HG03066 (cell line): ENCODE measurements at regions not wholly inside any gene's neighbourhood (a gene's known extent, or its start where the extent isn't known, plus 50 kb on each side); places are given as distances from the start of the nearest gene placed in this dataset.
A peak's percentile ranks its signal among the peaks of the same experiment; 100 is the strongest.
"Not testable (repeated sequence)": the region's sequence is repeated elsewhere in the genome, so short reads cannot be mapped to it uniquely, and the experiment has no call there.

Experiments used
- ATAC-seq: cut with Tn5 transposase; IDR thresholded peaks from one replicate; pipeline ENCODE4 v1.9.1; 2021; ENCODE audit warnings: low read depth; ENCODE audit not compliant: unreplicated experiment

GRCh38 chr9:39663020-39663419, 307.6 kb downstream of the SPATA31A1 start:
- not testable (repeated sequence) for ATAC-seq

- ATAC-seq = peak; percentile 70
These were observed 308.2 kb downstream of the SPATA31A1 start for GRCh38 chr9:39663713-39664112.

GRCh38 chr9:39665020-39665419, 309.6 kb downstream of the SPATA31A1 start:
- ATAC-seq = not testable (repeated sequence)

- ATAC-seq = not testable (repeated sequence)
These were observed 319.2 kb downstream of the SPATA31A1 start for GRCh38 chr9:39674437-39675210.

DNA sequence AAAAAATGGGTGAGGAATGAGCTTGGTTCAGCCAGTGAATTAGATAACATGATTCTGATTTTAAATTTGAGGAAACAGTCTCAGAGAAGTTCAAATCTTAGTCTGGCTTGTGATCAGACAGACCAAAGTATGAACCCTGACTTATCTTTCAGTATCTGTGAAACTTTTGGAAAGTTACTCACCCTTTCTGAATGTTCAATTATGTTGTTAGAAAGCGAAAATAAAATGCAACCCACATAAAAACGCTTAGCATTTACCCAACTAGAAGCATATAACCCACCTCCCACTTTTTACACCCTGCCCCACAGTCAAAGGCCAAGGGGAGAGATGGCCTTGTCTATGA, 319.7 kb downstream of the SPATA31A1 start:
- not testable (repeated sequence) for ATAC-seq

DNA sequence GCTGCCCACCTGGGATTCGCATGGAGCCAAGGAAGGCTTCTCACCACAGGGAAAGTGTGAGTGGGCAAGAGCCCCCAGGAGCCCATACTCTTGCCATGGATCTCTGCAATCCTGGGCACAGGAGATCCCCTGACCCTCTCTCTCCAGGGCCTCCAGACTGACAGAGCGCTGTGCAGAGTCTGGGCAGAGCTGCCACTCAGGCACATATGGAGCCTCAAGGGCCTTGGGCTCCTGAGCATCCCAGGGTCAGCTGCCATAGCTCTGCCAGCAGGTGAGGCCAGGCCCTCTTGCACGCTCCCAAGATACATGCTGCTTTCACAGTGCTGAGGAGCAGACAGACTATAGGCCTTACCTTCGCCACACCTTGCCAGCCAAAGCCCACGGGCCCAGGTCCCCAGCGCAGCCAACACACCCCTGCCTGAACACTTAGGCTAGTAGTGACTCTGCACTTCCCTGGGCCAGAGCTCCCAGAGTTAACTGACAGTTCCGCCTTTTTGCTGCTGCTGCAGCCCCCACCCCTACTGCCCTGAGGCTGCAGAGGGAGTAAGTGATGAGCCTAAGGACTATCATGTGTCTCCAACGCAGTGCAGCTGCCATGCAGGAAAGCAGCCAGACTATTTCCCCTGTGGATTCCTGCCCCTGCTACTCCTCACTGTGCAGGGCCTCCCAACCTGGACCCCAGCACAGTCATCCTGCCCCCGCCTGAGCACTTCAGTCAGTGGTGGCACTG, 323.2 kb downstream of the SPATA31A1 start:
- not testable (repeated sequence) for ATAC-seq

- not testable (repeated sequence) for ATAC-seq
These were observed 325.4 kb downstream of the SPATA31A1 start for GRCh38 chr9:39680694-39681401.

DNA sequence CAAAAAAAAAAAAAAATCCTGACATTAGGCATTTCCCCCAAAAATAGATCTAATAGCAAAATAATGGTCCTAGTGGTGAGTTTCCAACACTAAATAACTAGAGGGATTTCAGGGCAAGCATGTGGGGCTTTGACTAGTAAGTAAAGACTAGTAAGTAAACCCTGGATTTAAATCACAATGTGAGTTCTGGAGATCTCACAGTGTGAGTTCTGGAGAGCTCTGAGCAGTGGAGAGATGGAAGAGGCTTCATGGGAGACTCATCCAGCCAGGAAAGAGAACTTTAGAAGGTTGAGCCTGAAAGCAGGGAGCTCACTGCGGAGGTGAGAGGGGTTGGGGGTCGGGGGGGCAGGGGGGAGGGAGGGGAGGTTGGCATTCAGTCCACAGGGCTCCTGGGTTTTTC, 373.4 kb downstream of the SPATA31A1 start:
- ATAC-seq = not testable (repeated sequence)

DNA sequence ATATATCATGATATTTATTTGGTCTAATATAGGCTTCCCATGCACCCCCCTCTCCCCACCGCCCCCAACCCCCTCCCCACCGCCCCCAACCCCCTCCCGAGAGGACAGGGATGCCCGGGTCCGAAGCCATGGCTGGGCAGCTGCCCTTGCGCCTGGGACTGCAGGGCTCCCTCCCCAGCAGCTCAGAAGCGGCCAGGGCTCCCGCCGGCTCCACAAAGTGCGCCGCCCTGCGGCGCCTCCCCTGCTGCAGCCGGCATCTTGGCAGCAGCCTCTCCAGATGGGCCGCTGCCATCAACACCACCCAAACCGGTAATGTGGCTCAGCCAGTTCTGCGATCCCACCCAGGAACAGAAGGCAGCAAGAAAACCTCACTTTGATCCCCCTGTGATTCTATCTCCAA, 389.4 kb downstream of the SPATA31A1 start:
- ATAC-seq = not testable (repeated sequence)

DNA sequence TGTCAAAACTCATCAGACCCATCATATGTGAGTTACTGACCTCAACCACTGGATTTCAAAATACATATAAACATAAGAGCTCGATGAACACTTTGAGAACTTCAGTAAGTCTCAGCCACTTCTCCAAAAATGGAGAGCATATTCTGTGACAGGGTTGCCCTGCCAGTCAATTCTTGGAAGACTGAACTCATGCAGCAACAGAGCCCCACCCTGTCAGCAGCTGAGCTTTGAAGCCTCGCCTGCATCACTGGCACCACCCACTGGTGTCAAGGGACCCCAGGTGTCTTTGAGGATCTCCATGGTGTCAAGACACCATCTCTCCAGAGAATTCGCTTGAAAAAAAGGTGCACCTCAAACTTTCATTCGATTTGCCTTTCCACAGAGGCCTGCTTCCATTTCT, 420.1 kb downstream of the SPATA31A1 start:
- not testable (repeated sequence) for ATAC-seq

DNA sequence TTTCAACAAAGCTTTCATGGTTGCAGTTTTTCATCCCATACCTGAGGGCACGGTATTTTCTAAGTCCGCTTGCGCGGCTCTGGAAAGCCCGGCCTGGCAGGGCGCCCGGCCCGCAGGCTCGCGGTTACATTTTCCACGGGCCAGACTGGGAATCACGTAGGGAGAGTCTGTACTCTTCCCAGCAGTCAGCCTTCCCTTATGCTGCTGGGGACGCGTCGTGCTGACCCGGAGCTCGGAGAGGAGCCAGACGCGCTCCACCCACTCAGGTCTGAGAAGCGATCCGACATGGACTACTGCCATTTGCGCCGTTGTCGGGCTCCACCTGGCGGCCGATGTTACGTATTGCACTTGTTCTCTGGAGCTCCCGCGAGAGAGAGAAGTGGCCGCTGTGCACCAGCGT, 435.9 kb downstream of the SPATA31A1 start:
- peak; percentile 100 for ATAC-seq

- not testable (repeated sequence) for ATAC-seq
These were observed 442.5 kb downstream of the SPATA31A1 start for GRCh38 chr9:39797935-39798334.

DNA sequence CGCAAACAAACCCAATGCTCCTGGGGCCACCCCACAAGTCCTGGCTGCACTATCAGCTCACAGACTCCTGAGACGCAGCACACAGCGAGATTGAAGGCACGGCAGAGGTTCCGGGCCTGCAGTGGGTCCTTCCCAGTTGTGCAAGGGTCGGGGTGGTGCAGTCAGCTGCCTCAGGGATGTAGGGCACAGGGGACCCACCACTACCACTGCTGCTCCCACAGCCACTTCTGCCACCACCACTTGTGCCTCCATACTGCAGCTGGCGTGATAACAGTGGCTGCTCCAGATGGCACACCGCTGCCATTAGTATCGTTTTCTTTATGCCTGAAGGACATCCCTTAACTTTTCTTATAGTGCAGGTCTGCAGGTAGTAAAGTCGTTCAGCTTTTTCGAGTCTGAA, 443.8 kb downstream of the SPATA31A1 start:
- not testable (repeated sequence) for ATAC-seq

DNA sequence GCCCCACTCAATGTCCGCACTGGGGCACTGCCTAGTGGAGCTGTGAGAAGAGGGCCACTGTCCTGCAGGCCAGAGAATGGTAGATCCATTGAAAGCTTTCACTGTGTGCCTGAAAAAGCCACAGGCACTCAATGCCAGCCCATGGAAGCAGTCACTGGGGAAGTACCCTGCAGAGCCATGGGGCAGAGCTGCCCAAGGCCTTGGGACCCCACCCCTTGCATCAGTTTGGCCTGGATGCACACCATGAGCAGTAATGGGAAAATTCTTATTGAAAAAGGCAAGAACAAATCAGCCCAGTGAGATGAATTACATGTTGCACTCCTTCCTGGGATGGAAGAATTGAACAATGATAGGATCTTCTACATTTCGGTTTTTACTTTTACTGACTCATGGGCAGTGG, 447.1 kb downstream of the SPATA31A1 start:
- not testable (repeated sequence) for ATAC-seq

DNA sequence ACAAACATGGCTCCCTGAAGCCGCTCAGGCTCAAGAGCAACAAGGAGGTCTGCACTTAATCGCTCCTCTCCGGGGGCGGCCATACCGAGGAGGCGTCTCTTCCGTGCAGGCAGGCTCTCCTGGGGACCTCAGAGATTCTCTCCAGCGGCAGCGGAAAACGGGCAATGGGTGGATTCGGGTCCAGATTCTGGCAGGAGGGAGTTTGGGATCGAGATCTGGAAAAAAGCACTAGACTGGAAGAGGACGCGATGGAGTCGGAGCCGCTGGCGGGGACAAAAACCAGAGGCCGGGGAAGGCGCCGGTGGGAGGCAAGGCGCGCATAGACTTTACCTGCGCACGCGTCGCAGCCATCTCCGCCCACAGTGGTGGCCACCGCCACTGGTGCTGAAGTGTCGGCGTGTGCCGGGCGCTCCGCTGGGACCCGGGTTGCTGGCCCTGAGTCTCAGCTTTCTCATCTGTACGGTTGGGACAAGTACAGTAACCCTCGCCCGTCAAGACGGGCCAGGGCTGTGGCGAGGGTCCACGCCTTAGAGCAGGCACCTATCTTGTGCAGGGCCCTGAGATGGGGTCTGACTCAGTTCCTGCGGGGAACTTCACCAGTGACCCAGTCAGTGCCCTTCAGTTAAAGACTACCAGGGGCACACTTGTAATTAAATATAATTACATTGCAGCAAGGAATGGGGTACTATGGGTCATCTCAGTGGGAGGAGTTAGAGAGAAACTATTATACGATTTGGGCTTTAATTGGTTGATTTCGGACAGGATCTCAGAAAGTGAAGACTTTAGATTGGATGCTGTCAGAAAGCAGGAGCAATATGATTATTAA, 454.1 kb downstream of the SPATA31A1 start:
- ATAC-seq = not testable (repeated sequence)

DNA sequence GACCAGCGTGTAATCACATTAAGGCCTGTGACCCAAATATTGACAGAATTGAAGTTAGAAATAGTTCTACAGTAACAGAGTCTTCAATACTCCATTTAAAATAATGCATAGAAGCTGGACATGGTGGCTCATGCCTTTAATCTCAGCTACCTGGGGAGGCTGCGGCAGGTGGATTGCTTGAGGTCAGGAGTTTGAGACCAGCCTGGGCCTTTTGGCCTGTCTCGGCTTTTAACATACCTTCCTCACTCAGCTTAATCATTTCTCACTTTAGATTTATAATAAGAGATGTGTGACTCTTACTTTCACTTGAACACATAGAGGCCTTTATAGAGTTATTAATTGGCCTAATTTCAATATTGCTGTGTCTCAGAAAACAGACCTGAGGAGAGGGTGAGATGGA, 454.9 kb downstream of the SPATA31A1 start:
- ATAC-seq = not testable (repeated sequence)

DNA sequence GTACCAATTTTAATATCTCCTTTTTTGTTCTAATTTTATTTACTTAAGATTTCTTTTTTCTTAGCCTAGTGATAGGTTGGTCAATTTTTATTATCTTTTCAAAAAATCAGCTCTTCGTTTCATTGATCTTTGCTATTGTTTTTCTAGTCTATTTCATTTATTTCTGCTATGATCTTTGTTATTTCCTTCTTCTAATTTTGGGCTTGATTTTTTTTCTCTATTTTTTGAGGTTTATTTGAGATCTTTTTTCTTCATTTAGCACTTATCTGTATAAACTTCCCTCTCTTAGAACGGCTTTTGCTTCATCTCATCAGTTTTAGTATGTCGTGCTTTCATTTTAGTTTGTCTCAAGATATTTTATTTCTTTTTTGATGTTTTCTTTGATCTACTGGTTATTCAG, 456.1 kb downstream of the SPATA31A1 start:
- not testable (repeated sequence) for ATAC-seq

DNA sequence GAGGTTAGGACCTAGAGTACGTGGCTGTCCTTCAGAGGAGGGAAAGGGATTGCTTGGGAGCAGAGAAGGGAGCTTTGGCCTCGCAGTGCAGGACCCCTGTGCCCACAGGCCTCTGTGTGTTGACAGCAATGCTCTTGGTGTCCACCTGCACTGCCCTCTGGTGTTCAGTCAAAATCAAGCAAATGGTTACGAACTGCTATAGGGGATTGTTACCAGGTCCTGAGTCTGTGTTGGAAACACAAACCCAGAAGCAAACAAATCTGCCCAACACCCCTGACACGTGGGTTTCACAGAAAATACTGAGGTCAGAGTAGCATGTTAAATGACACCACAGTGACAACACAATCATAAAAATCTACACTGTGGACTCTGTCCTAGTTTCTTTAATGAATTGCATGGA, 473.0 kb downstream of the SPATA31A1 start:
- ATAC-seq = not testable (repeated sequence)
